ENCODE measurements at regions not wholly inside any gene's neighbourhood (a gene's known extent, or its start where the extent isn't known, plus 50 kb on each side); places are given as distances from the start of the nearest gene placed in this dataset.

GRCh38 chr7:113209449-113210203, 91.3 kb upstream of the SMIM30 start:
- Histone ChIP-seq H3K4me3 (no peak overlapping the region), H3K9me2 (replicated peaks; ENCODE audit: insufficient read depth) (no peaks in the 10 kb centered on the region), H4K20me1 (ENCODE audit: insufficient read depth, poor library complexity, severe bottlenecking) (no peaks in the 10 kb centered on the region), H3K4me2 (no peak overlapping the region), H3K27me3 (no peaks in the 10 kb centered on the region), H3K27ac (no peak overlapping the region), H3K79me2 (no peaks in the 10 kb centered on the region), H3K4me1 (ENCODE audit: insufficient read depth) (no peaks in the 10 kb centered on the region), H3K9me3 (ENCODE audit: low read depth) (no peaks in the 10 kb centered on the region), H3K36me3 (replicated peaks; ENCODE audit: insufficient read depth, low read depth) (no peaks in the 10 kb centered on the region), H2AFZ (no peak overlapping the region)
- DNase-seq (ENCODE audit: low spot score) = no peak
- TF ChIP-seq EZH2 (IDR thresholded peaks at IDR 0.05; ENCODE audit: borderline replicate concordance) = no peak
- TF ChIP-seq CTCF (IDR thresholded peaks at IDR 0.05; ENCODE audit: poor library complexity) = no peak
- no peak for TF ChIP-seq EZH2phosphoT487 (IDR thresholded peaks at IDR 0.05; ENCODE audit: low read depth, severe bottlenecking, unreplicated experiment)
- WGBS (ENCODE audit: low lambda C conversion rate, missing lambda C conversion rate) = 80% methylated on average over 1 of the region's 1 CpG

GRCh38 chr7:113207931-113208330, 89.6 kb upstream of the SMIM30 start:
- Histone ChIP-seq H2AFZ (no peak overlapping the region), H3K4me3 (no peak overlapping the region), H3K79me2 (no peaks in the 10 kb centered on the region), H3K27ac (no peak overlapping the region), H4K20me1 (ENCODE audit: insufficient read depth, poor library complexity, severe bottlenecking) (no peaks in the 10 kb centered on the region), H3K4me1 (ENCODE audit: insufficient read depth) (no peaks in the 10 kb centered on the region), H3K36me3 (replicated peaks; ENCODE audit: insufficient read depth, low read depth) (no peaks in the 10 kb centered on the region), H3K9me3 (ENCODE audit: low read depth) (no peaks in the 10 kb centered on the region), H3K9me2 (replicated peaks; ENCODE audit: insufficient read depth) (no peaks in the 10 kb centered on the region), H3K27me3 (no peaks in the 10 kb centered on the region), H3K4me2 (no peak overlapping the region)
- no peak for DNase-seq (ENCODE audit: low spot score)
- no peak for TF ChIP-seq EZH2 (IDR thresholded peaks at IDR 0.05; ENCODE audit: borderline replicate concordance)
- TF ChIP-seq CTCF (IDR thresholded peaks at IDR 0.05; ENCODE audit: poor library complexity) = no peak
- no peak for TF ChIP-seq EZH2phosphoT487 (IDR thresholded peaks at IDR 0.05; ENCODE audit: low read depth, severe bottlenecking, unreplicated experiment)
- 75% methylated on average over 2 of the region's 2 CpGs for WGBS (ENCODE audit: low lambda C conversion rate, missing lambda C conversion rate)

- Histone ChIP-seq H4K20me1 (ENCODE audit: insufficient read depth, poor library complexity, severe bottlenecking) (no peaks in the 10 kb centered on the region), H3K27ac (no peak overlapping the region), H3K4me3 (no peak overlapping the region), H3K9me2 (replicated peaks; ENCODE audit: insufficient read depth) (no peaks in the 10 kb centered on the region), H3K36me3 (replicated peaks; ENCODE audit: insufficient read depth, low read depth) (no peaks in the 10 kb centered on the region), H3K27me3 (no peaks in the 10 kb centered on the region), H3K4me2 (no peak overlapping the region), H2AFZ (no peak overlapping the region), H3K4me1 (ENCODE audit: insufficient read depth) (no peaks in the 10 kb centered on the region), H3K9me3 (ENCODE audit: low read depth) (no peaks in the 10 kb centered on the region), H3K79me2 (no peaks in the 10 kb centered on the region)
- DNase-seq (ENCODE audit: low spot score) = no peak
- 82% methylated on average over 3 of the region's 3 CpGs for WGBS (ENCODE audit: low lambda C conversion rate, missing lambda C conversion rate)
- TF ChIP-seq CTCF (IDR thresholded peaks at IDR 0.05; ENCODE audit: poor library complexity) (no peak), EZH2 (IDR thresholded peaks at IDR 0.05; ENCODE audit: borderline replicate concordance) (no peak), EZH2phosphoT487 (IDR thresholded peaks at IDR 0.05; ENCODE audit: low read depth, severe bottlenecking, unreplicated experiment) (no peak)
These were observed 89.1 kb upstream of the SMIM30 start for GRCh38 chr7:113207441-113207840.
